ENCODE measurements at regions not wholly inside any gene's neighbourhood (a gene's known extent, or its start where the extent isn't known, plus 50 kb on each side); places are given as distances from the start of the nearest gene placed in this dataset.

- no peak for TF ChIP-seq EZH2 (IDR thresholded peaks at IDR 0.05; ENCODE audit: low read length)
- Histone ChIP-seq H4K20me1 (ENCODE audit: control insufficient read depth, extremely low read depth, insufficient read depth, low read length) (no peaks in the 10 kb centered on the region), H3K36me3 (ENCODE audit: control insufficient read depth in 2 of 2, extremely low read depth in 1 of 2, insufficient read depth in 2 of 2, low read length in 2 of 2) (no peaks in the 10 kb centered on the region), H3K9me3 (ENCODE audit: control insufficient read depth, low read depth, low read length) (no peaks in the 10 kb centered on the region), H2AFZ (ENCODE audit: control insufficient read depth, low read length) (no peak overlapping the region), H3K27ac (ENCODE audit: control insufficient read depth, insufficient read depth, low read length) (no peak overlapping the region), H3K79me2 (ENCODE audit: control insufficient read depth, insufficient read depth, low read length) (no peaks in the 10 kb centered on the region), H3K9me1 (ENCODE audit: control insufficient read depth, extremely low read depth, insufficient read depth, low read length) (no peaks in the 10 kb centered on the region), H3K4me2 (ENCODE audit: control insufficient read depth, extremely low read depth, insufficient read depth, low read depth, low read length) (no peak overlapping the region), H3K4me3 (ENCODE audit: control insufficient read depth in 2 of 3, extremely low read depth in 1 of 3, insufficient read depth in 2 of 3, low read depth in 1 of 3, low read length in 3 of 3) (no peak overlapping the region), H3K4me1 (ENCODE audit: control insufficient read depth, extremely low read depth, insufficient read depth, low read length) (peaks cover 4% of the 10 kb centered on the region), H3K27me3 (ENCODE audit: control insufficient read depth, extremely low read depth, insufficient read depth, low read length) (peaks cover 4% of the 10 kb centered on the region), H3K9ac (ENCODE audit: control insufficient read depth, extremely low read depth, insufficient read depth, low read length) (no peak overlapping the region)
- no peak for FAIRE-seq
- dilution Hi-C loops (cut with MboI; ENCODE audit: extremely low pct_ligation_motif_present, low sequenced_read_pairs): no loop called here
- DNase-seq (ENCODE audit: low read depth, low spot score): no peak
These were observed 258.3 kb downstream of the BCL2 start for GRCh38 chr18:63061303-63061702.

DNA sequence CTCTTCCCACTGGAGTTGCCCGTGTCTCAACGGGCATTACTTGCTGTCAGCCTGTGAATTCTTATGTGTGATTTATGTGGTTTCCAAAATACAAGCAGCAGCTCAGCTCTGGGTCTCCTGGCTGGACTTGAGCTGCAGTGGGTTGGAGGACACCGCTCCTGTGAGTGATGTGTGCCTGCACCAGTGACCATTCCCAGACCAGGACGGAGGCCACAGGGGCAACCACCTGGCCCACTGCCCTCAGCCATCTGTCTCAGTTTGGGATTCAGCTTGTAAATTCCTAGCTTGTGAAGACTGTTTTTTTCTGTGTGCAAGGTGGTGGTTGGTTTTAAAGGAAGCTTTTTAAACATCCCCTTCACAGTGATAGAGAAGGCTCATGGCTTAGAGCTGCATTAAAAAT is 261.0 kb downstream of the BCL2 start:
- TF ChIP-seq EZH2 (IDR thresholded peaks at IDR 0.05; ENCODE audit: low read length) (no peak), CTCF (optimal IDR thresholded peaks at IDR 0.05 in 1 of 3, IDR thresholded peaks at IDR 0.05 in 1 of 3, conservative IDR thresholded peaks at IDR 0.05 in 1 of 3; ENCODE audit: extremely low read depth in 1 of 3, insufficient read depth in 2 of 3, low read length in 3 of 3) (no peak)
- no peak overlapping the region for H3K4me2 ChIP-seq (ENCODE audit: control insufficient read depth, extremely low read depth, insufficient read depth, low read depth, low read length)
- no peak overlapping the region for H3K9ac ChIP-seq (ENCODE audit: control insufficient read depth, extremely low read depth, insufficient read depth, low read length)
- H3K79me2 ChIP-seq (ENCODE audit: control insufficient read depth, insufficient read depth, low read length): no peaks in the 10 kb centered on the region
- FAIRE-seq (no peak), DNase-seq (ENCODE audit: low read depth, low spot score) (no peak)
- dilution Hi-C loops (cut with MboI; ENCODE audit: extremely low pct_ligation_motif_present, low sequenced_read_pairs): no loop called here
- H3K27ac ChIP-seq (ENCODE audit: control insufficient read depth, insufficient read depth, low read length): no peak overlapping the region
- no peaks in the 10 kb centered on the region for H3K9me3 ChIP-seq (ENCODE audit: control insufficient read depth, low read depth, low read length)
- no peak overlapping the region for H3K4me3 ChIP-seq (ENCODE audit: control insufficient read depth in 2 of 3, extremely low read depth in 1 of 3, insufficient read depth in 2 of 3, low read depth in 1 of 3, low read length in 3 of 3)
- H4K20me1 ChIP-seq (ENCODE audit: control insufficient read depth, extremely low read depth, insufficient read depth, low read length): no peaks in the 10 kb centered on the region
- no peak overlapping the region for H2AFZ ChIP-seq (ENCODE audit: control insufficient read depth, low read length)
- peaks cover 4% of the 10 kb centered on the region for H3K4me1 ChIP-seq (ENCODE audit: control insufficient read depth, extremely low read depth, insufficient read depth, low read length)
- no peaks in the 10 kb centered on the region for H3K36me3 ChIP-seq (ENCODE audit: control insufficient read depth in 2 of 2, extremely low read depth in 1 of 2, insufficient read depth in 2 of 2, low read length in 2 of 2)
- peaks cover 4% of the 10 kb centered on the region for H3K27me3 ChIP-seq (ENCODE audit: control insufficient read depth, extremely low read depth, insufficient read depth, low read length)
- H3K9me1 ChIP-seq (ENCODE audit: control insufficient read depth, extremely low read depth, insufficient read depth, low read length): no peaks in the 10 kb centered on the region

DNA sequence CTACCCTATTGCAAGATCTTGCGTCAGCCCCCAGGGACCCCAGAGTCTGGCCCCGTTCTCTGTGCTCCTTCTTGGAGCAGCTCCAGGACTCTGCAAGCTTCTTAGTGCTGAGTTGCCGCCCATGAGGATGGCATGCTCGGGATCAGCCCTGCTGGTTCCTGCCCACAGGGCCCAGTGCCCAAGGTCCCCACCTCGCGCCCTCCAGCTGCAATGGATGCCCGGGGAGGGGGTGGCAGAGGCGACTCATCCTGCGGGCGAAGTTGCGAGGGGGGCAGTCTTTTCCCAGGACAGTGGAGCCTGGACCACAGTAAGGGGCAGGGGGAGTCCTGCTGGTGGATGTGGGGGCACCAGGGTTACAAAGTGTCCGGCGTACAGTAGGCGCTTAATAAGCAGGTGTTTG is 261.9 kb downstream of the BCL2 start:
- no peak overlapping the region for H2AFZ ChIP-seq (ENCODE audit: control insufficient read depth, low read length)
- H3K79me2 ChIP-seq (ENCODE audit: control insufficient read depth, insufficient read depth, low read length): no peaks in the 10 kb centered on the region
- TF ChIP-seq CTCF (optimal IDR thresholded peaks at IDR 0.05 in 1 of 3, IDR thresholded peaks at IDR 0.05 in 1 of 3, conservative IDR thresholded peaks at IDR 0.05 in 1 of 3; ENCODE audit: extremely low read depth in 1 of 3, insufficient read depth in 2 of 3, low read length in 3 of 3): no peak
- no peak for TF ChIP-seq EZH2 (IDR thresholded peaks at IDR 0.05; ENCODE audit: low read length)
- no peak for FAIRE-seq
- no peaks in the 10 kb centered on the region for H4K20me1 ChIP-seq (ENCODE audit: control insufficient read depth, extremely low read depth, insufficient read depth, low read length)
- no peak overlapping the region for H3K9ac ChIP-seq (ENCODE audit: control insufficient read depth, extremely low read depth, insufficient read depth, low read length)
- H3K9me3 ChIP-seq (ENCODE audit: control insufficient read depth, low read depth, low read length): no peaks in the 10 kb centered on the region
- dilution Hi-C loops (cut with MboI; ENCODE audit: extremely low pct_ligation_motif_present, low sequenced_read_pairs): no loop called here
- no peak overlapping the region for H3K4me3 ChIP-seq (ENCODE audit: control insufficient read depth in 2 of 3, extremely low read depth in 1 of 3, insufficient read depth in 2 of 3, low read depth in 1 of 3, low read length in 3 of 3)
- no peaks in the 10 kb centered on the region for H3K36me3 ChIP-seq (ENCODE audit: control insufficient read depth in 2 of 2, extremely low read depth in 1 of 2, insufficient read depth in 2 of 2, low read length in 2 of 2)
- H3K9me1 ChIP-seq (ENCODE audit: control insufficient read depth, extremely low read depth, insufficient read depth, low read length): no peaks in the 10 kb centered on the region
- H3K27ac ChIP-seq (ENCODE audit: control insufficient read depth, insufficient read depth, low read length): no peak overlapping the region
- no peaks in the 10 kb centered on the region for H3K4me1 ChIP-seq (ENCODE audit: control insufficient read depth, extremely low read depth, insufficient read depth, low read length)
- no peak for DNase-seq (ENCODE audit: low read depth, low spot score)
- no peak overlapping the region for H3K4me2 ChIP-seq (ENCODE audit: control insufficient read depth, extremely low read depth, insufficient read depth, low read depth, low read length)
- peaks cover 4% of the 10 kb centered on the region for H3K27me3 ChIP-seq (ENCODE audit: control insufficient read depth, extremely low read depth, insufficient read depth, low read length)

Measured in keratinocyte (primary cell).